Glutamatergic neuron (in vitro differentiated cells): ENCODE measurements at regions not wholly inside any gene's neighbourhood (a gene's known extent, or its start where the extent isn't known, plus 50 kb on each side); places are given as distances from the start of the nearest gene placed in this dataset.
"Not testable (repeated sequence)": the region's sequence is repeated elsewhere in the genome, so short reads cannot be mapped to it uniquely, and the experiment has no call there.

Experiments used
- DNase-seq: peaks from one replicate; pipeline ENCODE4 v3.0.0; 2022
- H3K27ac Mint-ChIP-seq: one replicate; pipeline ENCODE4 v1.8.0; 2020; ENCODE audit warnings: mild to moderate bottlenecking, mixed read lengths, inconsistent platforms; ENCODE audit not compliant: unreplicated experiment
- H3K27me3 Mint-ChIP-seq: one replicate; pipeline ENCODE4 v1.8.0; 2020; ENCODE audit warnings: mild to moderate bottlenecking, moderate library complexity, mixed read lengths, inconsistent platforms; ENCODE audit not compliant: unreplicated experiment
- H3K36me3 Mint-ChIP-seq: one replicate; pipeline ENCODE4 v1.8.0; 2020; ENCODE audit warnings: mild to moderate bottlenecking, mixed read lengths, inconsistent platforms; ENCODE audit not compliant: unreplicated experiment
- H3K4me1 Mint-ChIP-seq: one replicate; pipeline ENCODE4 v1.8.0; 2020; ENCODE audit warnings: mild to moderate bottlenecking, low read depth, mixed read lengths, inconsistent platforms; ENCODE audit not compliant: unreplicated experiment
- H3K4me3 Mint-ChIP-seq: one replicate; pipeline ENCODE4 v1.8.0; 2020; ENCODE audit warnings: mild to moderate bottlenecking, mixed read lengths, inconsistent platforms; ENCODE audit not compliant: unreplicated experiment
- H3K9me3 Mint-ChIP-seq: one replicate; pipeline ENCODE4 v1.8.0; 2020; ENCODE audit warnings: mild to moderate bottlenecking, moderate library complexity, mixed read lengths, inconsistent platforms; ENCODE audit not compliant: unreplicated experiment
- TF ChIP-seq, protein P1 (sequence below): fragments of 200-600 bp; sonication (generic); IDR thresholded peaks from one replicate; pipeline ENCODE4 v1.5.0; 2021; ENCODE audit not compliant: partially characterized antibody, unreplicated experiment

DNA sequence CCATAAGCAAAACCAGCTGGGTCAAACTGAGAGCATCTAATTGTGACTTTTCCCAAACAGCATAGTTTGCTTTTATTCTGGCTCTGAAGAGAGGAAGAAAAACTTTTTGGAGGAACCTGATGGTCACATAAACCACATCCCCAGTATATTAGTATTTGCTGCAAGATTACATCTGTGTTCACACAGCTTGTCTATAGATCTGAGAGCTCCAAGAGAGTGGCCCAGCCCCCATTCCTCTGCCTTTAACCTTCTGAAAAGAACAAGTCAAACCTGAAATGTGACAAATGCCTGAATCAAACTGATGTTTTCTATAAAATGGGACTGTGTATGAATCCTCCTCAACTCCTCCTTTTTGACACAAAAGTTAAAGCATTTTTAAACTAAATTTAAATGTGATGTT lies 435.2 kb downstream of the ZNF479 start:
- not testable (repeated sequence) for H3K4me1 Mint-ChIP-seq, H3K27me3 Mint-ChIP-seq, H3K36me3 Mint-ChIP-seq, H3K4me3 Mint-ChIP-seq, H3K27ac Mint-ChIP-seq, DNase-seq
- H3K9me3 Mint-ChIP-seq = peaks cover 11% of the 10 kb centered on the region

- Mint-ChIP-seq H3K4me1 (no peaks in the 10 kb centered on the region), H3K27ac (no peak overlapping the region), H3K36me3 (peaks cover 5% of the 10 kb centered on the region), H3K9me3 (peaks cover 7% of the 10 kb centered on the region), H3K4me3 (no peak overlapping the region), H3K27me3 (no peaks in the 10 kb centered on the region)
- DNase-seq = no peak
- TF ChIP-seq, protein P1, sequence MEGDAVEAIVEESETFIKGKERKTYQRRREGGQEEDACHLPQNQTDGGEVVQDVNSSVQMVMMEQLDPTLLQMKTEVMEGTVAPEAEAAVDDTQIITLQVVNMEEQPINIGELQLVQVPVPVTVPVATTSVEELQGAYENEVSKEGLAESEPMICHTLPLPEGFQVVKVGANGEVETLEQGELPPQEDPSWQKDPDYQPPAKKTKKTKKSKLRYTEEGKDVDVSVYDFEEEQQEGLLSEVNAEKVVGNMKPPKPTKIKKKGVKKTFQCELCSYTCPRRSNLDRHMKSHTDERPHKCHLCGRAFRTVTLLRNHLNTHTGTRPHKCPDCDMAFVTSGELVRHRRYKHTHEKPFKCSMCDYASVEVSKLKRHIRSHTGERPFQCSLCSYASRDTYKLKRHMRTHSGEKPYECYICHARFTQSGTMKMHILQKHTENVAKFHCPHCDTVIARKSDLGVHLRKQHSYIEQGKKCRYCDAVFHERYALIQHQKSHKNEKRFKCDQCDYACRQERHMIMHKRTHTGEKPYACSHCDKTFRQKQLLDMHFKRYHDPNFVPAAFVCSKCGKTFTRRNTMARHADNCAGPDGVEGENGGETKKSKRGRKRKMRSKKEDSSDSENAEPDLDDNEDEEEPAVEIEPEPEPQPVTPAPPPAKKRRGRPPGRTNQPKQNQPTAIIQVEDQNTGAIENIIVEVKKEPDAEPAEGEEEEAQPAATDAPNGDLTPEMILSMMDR = no peak
These were observed 445.9 kb downstream of the ZNF479 start for GRCh38 chr7:56686276-56686859.

- peaks cover 5% of the 10 kb centered on the region for H3K36me3 Mint-ChIP-seq
These were observed 493.0 kb downstream of the ZNF479 start for GRCh38 chr7:56639173-56639746.

DNA sequence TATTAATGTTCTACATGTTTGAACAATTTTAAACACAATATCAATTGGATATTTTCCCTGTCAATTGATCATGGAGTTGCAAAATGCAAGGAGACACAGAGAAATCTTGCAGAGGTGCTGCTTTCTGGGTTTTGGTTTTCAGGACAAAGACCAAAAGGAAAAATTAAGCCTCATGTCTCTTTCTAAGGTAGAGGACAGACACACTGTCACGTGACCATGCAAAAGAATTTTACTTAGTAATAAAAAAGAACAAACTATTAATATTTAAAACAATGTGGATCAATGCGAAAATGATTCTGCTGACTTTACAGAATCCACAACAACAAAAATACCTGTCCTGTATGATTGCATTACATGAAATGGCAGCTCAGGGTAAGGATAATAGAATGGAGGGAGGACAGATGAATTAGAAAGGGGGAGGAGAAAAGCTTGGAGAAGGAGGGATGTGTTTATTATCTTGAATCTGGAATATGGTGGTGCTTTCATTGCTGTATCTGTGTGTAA lies 493.7 kb upstream of the NUPR2 start:
- H3K27me3 Mint-ChIP-seq = no peaks in the 10 kb centered on the region
- no peaks in the 10 kb centered on the region for H3K36me3 Mint-ChIP-seq
- H3K27ac Mint-ChIP-seq = no peak overlapping the region
- H3K9me3 Mint-ChIP-seq = peaks cover 29% of the 10 kb centered on the region
- no peak overlapping the region for H3K4me3 Mint-ChIP-seq
- no peak for DNase-seq
- TF ChIP-seq, protein P1 = no peak
- no peaks in the 10 kb centered on the region for H3K4me1 Mint-ChIP-seq

More at GRCh38 chr7:56639173-56639746, 493.0 kb downstream of the ZNF479 start:
- TF ChIP-seq, protein P1 = no peak
- H3K4me1 Mint-ChIP-seq = no peaks in the 10 kb centered on the region
- peaks cover 19% of the 10 kb centered on the region for H3K9me3 Mint-ChIP-seq
- H3K4me3 Mint-ChIP-seq = no peak overlapping the region
- H3K27ac Mint-ChIP-seq = no peak overlapping the region
- no peaks in the 10 kb centered on the region for H3K27me3 Mint-ChIP-seq
- DNase-seq = no peak

DNA sequence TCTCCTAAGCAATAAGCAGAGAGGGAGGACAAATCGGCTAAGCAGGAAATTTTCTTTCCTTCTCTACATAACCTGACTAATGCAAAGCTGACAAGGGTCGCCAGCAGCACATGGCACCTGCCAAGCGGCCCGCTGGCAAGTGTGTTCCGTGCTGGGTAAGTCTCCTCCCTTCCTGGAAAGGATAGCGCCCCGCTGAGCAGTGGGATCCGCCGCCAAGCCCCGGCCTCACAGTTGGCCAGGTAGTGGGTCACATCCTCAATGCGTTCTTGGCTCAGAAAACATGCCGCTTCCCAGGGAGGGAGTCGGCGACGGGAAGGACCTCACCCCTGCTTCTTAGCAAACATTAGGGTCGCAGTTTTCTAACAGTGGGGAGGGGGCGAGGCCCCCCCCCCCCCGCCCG lies 488.9 kb upstream of the NUPR2 start:
- H3K27ac Mint-ChIP-seq = no peak overlapping the region
- H3K36me3 Mint-ChIP-seq = no peaks in the 10 kb centered on the region
- H3K4me3 Mint-ChIP-seq = no peak overlapping the region
- TF ChIP-seq, protein P1 = no peak
- no peaks in the 10 kb centered on the region for H3K4me1 Mint-ChIP-seq
- H3K9me3 Mint-ChIP-seq = peaks cover 32% of the 10 kb centered on the region
- no peaks in the 10 kb centered on the region for H3K27me3 Mint-ChIP-seq
- DNase-seq = no peak
